ENCODE measurements at regions not wholly inside any gene's neighbourhood (a gene's known extent, or its start where the extent isn't known, plus 50 kb on each side); places are given as distances from the start of the nearest gene placed in this dataset.

DNA sequence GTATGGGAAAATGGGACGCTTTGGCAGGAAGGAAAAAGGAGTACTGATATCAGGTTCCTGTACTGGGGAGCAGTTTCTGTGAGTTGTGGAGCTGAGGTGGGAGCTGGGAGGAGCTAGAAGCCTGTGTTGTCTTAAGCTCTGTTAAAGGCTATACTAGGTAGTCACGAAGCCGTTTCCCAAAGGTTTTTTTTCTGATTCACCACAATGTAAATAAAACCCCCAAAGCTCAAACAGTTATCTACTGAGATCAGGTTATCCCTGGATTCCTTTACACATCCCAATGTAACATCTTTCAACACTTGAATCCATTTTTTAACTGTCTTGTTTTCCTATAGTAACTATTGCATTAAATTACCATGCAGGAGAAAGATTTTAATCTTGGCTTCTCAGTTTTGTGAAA is 297.4 kb upstream of the SFRP2 start:
- DNase-seq: no peak

DNA sequence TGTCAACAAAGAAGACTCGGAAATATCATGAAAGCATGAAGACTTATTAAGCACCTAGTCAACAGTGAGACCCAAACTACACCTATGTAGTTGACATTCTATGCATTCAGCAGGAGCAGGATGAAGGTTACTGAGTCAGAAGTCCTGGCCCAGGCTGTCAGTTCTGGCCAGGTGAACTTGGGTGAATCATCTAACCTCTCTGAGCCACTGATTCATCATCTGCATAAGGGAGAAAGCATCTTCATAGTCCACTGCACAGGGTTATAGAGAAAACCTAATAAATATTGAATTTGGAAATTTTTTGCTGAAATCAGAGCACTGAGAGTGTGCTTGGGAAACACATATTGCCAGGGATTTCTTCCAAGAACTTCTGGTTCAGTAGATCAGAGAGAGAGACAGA is 296.0 kb upstream of the SFRP2 start:
- no peak for DNase-seq

DNA sequence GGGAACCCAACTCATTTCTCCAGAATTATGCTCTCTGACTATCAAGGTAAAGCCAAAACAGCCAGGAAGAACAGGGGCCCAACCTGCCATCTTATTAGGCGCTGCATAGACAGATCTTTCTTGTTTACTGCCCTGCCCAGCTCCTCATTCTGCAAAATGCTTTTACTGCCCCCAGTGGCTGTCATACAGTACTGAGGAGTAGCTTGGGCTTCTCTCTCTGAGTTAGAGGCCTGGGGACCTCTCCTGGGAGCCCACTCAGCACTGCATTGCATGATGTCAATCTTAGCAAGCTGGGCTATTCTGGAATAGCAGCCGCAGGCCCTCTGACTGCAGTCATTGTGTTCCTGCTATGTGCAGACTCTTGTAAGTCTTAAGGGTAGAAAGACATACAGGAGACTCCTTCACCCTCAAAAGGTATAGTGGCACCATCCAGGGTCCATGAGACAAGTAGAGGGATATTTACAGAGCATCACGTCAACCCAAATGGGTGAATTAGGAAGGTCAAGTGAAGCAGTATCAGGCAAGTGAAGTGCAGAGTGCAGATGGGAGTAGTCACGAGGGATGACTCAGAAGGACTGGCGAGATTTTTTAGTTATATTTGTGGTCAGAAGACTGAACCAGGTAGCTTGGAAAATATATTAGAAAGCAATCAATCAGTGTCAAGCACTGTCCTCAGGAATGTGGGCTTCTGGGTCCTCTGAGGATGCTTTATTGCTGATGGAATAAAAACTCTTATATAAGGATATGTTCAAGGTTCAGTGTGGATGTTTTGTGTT is 294.1 kb upstream of the SFRP2 start:
- DNase-seq: no peak

DNA sequence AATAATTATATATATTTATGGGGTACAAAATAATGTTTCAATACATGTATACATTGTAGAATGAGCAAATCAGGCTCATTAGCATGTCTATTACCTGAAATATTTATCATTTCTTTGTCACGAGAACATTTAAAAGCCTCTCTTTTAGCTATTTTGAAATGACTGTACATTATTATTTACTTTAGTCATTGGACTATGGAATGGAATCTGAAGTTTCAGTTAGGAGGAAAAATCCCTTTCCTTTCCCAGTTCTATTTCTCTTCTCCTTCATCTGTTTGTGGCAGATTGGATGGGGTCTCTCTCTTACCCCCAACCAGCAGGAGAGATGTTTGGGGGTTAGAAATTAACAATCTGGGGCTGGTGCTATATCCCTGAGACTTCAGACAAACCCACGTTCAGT is 292.5 kb upstream of the SFRP2 start:
- no peak for DNase-seq

DNA sequence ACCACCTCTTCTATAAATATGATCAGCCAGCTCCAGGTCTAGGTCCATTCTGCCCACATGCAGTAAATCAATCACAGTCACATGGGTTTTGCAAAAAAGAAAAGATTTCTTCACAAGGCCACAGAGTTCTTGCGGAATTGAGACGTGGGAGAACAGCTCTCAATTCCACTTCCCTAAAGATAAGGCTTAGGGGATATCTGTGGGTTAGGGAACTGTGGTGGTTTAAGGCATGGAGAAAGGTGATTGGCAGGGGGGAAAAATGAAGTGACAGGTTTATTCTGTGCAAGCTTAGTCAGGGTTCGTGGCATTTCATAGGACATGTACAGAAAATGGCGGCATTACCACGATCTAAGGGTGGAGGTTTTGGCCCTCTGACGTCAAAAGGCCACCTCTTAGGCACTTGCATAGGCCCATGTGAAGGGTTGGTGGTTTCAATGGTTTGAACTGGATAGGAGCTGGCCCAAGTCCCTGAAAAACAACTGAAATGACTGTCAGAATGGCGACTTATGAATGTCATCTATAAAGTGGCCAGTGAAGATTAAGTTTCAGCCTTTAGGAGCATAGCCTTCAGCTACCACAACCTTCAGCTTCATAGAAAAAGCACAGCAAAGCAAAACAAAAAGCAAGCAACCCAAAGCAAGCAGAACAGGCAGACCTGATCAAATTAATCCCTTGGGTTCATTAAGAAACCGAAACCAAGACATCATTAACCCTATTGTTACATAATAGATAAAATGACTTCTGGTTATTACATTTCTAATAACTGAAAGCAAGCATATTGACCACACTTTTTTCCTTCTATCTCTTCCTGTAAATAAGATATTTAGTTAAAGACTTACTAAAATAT is 289.8 kb upstream of the SFRP2 start:
- DNase-seq: no peak

DNA sequence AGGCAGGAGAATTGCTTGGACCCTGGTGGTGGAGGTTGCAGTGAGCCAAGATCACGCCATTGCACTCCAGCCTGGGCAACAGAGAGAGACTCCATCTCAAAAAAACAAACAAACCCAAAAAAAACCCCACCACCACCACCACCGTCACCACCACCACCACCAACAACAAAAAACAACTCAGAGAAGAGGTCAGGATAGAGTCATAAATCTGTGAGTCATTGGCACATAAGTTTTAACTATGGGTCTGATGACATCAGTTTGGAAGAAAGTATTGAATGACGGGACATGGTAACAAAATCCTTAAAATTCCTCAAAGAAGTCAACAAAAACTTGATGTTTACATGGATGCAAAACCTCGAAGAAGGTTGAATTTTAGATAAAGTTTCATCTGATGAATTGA is 288.0 kb upstream of the SFRP2 start:
- no peak for DNase-seq

DNA sequence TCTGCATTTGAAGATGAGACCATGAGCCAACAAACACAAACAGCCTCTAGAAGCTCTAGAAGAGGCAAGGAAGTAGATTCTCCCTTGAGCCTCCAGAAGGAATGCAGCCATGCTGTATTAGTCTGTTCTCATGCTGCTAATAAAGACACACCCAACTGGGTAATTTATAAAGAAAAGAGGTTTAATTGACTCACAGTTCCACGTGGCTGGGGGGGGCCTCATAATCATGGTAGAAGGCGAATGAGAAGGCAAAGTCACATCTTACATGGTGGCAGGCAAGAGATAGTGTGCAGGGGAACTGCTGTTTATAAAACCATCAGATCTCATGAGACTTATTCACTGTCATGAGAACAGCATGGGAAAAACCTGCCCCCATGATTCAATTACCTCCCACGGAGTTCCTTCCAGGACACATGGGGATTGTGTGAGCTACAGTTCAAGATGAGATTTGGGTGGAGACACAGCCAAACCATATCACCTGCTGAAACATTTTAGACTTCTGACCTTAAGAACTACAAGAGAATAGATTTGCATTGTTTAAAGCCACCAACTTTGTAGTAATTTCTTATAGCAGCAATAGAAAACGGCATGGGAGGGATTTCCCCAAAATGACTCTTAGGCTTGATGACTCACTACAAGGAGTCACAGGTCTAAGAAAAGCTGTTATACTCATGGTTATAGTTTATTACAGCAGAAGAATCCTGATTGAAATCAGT is 284.4 kb upstream of the SFRP2 start:
- DNase-seq: no peak

DNA sequence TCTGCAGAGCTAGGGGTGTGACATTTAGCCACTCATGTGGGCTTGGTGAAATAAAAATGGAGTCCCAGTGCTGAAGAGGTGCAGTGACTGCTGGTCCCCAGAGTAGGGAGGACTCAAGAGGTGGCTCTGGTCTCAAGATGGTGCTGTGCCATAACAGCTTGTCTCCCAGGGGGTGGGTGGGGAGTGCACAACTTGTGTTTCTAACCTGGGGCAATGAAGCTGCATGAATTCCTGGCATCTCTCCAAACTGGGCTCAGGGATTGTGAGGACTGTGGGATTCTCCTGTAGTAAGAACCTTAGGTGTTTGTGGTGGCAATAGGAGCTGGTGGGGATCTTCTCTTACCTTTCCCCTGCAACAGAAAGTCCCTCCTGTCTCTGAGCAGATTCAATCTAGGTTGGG is 278.9 kb upstream of the SFRP2 start:
- no peak for DNase-seq

DNA sequence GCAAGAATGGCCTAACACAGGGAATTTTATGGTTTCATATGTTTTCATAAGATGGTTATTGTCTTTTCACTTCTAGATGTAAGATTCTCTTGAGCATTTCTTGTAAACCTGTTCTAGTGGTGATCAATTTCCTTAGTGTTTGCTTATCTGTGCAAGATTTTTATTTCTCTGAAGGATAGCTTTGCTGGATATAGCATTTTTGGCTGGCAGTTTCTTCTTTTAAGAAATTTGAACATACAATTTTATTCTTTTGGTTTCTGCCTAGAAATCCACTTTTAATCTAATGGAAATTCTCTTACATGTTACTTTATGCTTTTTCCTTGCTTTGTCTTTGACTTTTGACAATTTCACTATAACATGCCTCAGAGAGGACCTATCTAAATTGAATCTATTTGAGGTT is 276.5 kb upstream of the SFRP2 start:
- DNase-seq: no peak

DNA sequence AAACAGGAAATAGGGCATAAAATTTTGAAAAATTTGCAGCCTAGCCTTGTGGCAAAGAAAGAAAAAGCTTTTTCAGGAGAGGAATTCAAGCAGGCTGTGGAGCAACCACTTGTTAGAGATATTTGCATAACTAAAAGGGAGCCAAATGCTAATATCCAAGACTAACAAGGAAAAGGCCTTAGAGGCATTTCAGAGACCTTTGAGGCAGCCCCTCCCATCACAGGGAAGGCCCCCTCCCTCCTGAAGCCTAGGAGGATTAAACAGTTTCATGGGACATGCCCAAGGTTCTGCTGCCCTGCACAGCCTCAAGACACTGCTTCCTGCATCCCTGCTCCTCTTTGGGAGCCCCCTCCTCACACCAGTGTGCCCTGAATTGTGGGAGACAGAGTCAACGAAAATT is 275.4 kb upstream of the SFRP2 start:
- DNase-seq: no peak

DNA sequence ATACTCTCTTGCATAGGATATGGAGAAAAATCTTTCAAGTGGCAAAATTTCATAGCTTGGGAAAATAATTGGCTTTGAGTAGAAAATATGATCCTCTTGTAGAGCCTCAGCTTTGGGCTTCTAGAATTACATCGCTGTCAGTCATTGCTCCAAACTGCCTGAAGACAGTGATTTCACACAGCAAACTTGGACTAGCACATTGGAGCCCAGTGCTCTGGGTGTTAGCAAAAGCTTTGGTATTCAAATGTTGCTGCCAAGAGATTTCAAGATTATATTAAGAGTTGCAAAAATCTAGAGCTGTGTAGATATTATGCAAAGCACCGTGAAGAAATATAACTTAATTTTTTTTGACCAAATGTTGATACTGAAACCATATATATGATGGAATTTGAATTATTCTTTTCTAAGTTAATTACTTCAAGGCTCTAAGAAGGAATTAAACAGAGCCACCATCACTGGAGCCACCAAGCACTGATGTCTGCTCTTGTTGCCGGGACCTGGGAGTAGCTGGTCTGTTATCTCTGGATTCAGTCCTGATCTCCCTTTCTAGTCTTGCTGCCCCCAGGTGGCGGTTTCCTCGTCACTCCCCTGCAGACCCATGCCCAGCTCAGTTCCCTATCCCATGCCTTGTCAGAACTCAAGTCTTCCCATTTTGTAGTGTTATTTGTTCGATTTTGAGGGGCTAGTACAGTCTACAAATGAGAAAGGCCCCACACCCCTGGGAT is 260.7 kb upstream of the SFRP2 start:
- no peak for DNase-seq

DNA sequence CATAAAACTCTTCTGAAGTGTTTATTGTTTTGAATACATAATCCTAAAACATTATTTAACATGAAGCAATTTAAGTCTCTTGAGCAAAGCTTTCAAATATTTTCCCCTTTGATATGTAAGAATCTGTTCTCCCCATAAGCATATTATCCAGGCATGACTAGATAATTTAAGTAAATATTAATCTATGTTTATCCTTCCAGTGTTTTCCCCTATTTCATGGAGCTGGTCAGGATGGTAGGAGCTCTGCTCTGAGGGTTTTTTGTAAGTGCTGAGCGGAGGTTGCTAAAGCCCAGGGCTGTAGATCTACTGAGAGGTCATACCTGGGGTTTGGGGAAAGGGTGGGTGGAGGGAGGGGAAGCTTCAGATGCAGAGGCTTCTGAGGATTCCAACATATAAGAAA is 258.9 kb upstream of the SFRP2 start:
- DNase-seq: no peak

DNA sequence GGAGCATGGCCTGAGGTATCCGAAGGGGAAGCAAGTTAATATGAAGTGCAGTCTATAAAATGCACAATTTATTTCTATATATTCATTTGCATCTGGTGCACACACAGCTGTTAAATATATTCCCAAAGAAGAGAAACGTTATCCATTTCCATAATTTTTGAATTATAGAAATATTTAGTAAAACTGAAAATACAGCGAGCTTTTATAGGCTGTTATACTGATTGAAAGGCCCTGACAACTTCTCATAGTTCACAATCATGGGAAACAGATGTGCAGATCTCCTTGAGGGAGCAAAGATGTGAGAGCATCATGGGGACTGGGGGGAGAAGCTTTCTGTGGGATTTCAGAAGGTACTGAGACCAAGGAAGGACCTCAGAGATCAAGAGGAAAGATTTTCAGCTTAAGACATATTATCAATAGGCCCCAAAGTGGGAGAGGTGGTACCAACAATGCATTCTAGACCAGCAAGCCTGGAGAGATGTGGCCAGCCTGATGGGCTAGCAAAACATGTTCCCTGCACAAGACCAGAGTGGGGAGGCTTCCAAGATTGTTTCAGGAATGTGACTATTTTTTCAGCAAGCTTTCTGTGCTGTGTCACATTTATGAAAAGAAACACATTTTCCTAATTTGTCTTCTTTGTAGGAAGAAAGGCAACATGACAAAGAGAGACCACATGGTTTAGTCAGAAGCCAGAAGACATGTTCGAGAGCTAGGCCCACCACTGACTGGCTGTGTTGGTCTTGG is 256.0 kb upstream of the SFRP2 start:
- DNase-seq: no peak

DNA sequence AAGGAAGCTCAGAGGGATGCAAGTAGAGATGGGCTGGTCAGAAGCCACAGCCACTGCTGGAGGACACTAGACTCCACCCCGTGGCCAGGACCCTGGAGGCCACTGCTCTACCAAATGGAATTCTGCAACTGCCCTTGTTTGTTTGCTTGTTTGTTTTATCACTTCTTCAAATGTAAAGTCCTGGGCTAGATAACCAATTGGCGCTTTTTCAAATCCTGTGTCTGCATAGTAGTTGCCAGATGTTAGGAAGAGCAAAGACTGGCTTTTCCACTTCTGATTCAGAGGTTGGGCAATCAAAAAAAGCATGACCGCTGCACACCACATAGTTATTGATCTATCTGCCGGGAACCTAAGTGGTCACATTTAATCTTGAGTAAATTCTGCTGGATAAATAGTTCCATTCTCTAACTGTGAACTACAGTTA is 255.2 kb upstream of the SFRP2 start:
- no peak for DNase-seq

DNA sequence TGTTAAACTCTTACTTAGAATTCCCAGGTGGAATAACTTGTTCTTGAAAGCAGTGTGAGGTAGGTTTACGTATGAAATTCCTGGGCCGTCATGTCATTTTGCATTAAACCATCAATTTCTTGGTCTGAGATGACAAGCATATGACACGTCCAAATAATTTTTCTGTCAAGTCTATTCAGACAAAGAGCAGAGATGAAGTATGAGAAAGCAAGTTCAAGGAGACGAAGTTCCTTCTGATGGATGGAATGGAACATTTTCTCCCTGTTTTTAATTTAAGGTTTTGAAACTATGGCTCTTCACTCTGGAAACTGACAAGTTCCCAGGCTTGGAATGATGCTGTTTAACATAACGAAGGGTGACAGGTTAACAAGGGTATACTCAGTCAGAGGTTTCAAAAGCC is 252.8 kb upstream of the SFRP2 start:
- DNase-seq: no peak

DNA sequence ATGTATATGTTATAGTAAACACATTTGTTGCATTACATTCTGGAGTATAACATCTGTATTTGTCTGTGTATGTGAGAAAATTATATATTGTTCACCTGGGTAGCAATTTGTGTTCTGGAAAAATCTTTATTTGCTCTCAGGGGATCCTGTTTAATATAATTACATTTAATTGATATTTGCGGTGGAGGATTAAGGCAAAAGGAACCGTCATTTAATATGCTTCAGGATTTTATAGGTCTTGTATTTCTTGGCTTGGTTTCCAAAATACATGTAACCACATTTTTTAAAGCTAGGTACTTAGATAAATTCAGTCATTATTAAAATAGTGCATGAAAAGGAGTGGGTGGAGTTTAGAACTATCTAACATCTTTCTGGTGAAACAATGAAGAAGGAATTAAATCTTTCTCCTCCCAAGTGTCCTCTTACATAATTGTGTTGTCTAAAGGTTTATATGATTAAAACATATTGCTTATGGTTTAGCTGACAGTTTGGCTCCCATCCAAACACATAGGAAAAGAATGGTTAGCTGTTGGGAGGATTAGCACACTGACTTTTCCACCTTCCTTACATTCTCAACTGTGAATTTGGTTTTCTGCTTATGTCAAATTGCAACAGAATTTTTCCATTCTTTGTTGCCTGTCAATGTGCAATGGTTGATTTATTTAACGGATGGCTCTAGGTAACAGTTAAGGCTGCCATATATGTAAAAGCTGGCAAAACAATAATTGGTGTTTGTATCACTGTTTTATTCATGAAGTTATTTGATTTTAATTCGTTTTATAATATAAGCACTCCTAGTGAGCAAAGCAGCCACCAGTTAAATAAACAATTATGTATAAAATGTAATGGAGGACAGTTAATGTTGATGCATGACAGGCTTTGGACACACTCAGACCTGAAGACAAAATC is 250.8 kb upstream of the SFRP2 start:
- no peak for DNase-seq

DNA sequence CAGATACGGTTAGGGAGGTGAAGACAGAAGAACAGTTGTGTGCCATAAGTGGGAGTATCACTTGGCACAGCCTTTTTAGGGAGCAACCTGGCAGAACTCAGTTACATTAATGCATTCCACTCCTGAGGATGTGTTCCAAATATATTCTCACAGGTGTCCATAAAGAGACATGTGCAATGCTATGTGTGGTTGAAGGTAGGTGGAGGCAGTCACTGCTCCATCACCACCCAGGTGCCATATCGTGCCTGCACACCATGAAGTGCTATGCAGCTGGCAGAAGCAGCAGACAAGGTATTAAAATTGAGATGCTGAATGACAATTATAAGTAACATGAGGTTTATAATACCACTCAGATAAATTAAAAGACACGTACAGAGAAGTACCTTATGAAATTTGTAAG is 248.0 kb upstream of the SFRP2 start:
- no peak for DNase-seq

DNA sequence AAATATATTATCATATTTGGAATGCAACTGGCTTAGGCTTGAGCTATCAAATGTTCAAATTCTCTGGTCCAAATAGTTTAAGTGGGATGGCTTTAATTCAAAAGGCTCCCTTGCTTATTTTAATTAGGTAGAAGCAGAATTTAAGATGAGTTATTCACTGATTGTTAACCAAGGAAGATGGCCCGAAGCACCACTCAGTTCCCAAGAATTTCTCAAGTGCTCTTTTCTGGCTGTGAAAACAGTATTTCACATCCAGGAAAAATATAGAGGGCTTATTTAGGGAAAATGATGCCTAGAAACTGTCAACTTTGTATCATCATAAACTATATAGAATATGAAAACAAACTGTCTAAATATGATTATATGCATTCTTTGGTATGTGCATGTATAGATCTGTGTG is 246.5 kb upstream of the SFRP2 start:
- no peak for DNase-seq

DNA sequence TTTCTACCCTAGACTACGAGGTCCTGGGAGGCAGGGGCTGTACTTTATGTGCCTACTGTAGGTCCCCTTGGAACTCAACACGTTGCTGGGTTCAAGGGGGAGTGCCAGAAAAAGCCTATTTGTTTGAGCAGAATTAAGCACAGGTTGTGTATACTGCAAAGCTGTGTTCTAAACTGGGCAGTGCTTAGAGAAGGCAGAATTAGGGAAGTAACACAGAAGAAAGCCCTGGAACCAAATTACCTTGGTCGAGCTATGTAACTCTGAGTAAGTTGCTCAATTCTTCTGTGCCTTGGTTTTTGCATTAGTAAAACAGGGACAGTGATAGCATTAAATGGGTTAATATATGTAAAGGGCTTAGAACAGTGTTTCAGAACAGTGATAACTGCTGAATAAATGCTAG is 245.0 kb upstream of the SFRP2 start:
- DNase-seq: no peak

DNA sequence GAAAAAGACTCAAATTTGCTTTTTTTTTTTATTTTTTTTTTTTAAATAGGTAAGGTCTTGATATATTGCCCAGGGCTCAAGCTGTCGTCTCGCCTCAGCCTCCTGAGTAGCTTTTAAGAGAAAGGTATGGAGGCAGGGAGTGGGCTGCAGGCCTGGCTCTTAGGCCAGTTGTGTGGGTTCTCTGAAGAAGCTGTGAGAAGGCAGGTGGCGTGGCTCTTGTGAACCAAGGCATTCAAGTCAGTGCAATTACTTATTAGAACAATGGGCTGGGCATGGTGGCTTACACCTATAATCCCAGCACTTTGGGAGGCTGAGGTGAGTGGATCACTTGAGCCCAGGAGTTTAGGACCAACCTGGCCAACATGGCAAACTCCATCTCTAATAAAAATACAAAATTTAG is 244.0 kb upstream of the SFRP2 start:
- no peak for DNase-seq

DNA sequence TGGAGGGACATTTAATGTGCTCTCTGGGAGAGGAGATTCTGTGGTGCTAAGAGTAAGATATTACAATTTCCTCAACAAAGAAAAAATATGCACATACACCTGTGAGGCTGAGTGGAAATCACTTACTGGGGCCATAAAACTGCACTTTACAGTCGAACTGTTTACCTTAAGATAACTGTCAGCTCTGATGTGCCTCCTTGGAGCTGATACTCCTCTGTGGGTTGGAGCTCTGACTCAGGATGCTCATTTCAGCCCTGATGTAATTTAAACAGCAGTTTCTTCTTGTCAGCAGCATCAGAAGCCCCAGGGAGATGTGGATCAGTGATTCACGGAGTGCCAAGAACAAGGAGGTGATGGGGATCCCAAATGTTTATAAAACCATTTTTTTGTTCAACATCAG is 241.9 kb upstream of the SFRP2 start:
- no peak for DNase-seq
